Mesodermal cell (in vitro differentiated cells): ENCODE measurements at regions not wholly inside any gene's neighbourhood (a gene's known extent, or its start where the extent isn't known, plus 50 kb on each side); places are given as distances from the start of the nearest gene placed in this dataset.

Experiments
- H3K27ac ChIP-seq: 2 replicates; pipeline ENCODE4 v1.7.0; 2013; ENCODE audit warnings: mild to moderate bottlenecking, low read depth, low read length, moderate library complexity; ENCODE audit not compliant: severe bottlenecking
- H3K36me3 ChIP-seq: 2 replicates; pipeline ENCODE4 v1.7.1; 2013; ENCODE audit warnings: mild to moderate bottlenecking, low read length, moderate library complexity; ENCODE audit not compliant: control insufficient read depth, insufficient read depth
- H3K4me1 ChIP-seq: one replicate; pipeline ENCODE4 v1.7.1; 2013; ENCODE audit warnings: mild to moderate bottlenecking, low read length; ENCODE audit not compliant: insufficient read depth, control insufficient read depth, poor library complexity, severe bottlenecking
- H3K4me3 ChIP-seq: 2 replicates; pipeline ENCODE4 v1.7.0; 2013; ENCODE audit warnings: low read length, control low read depth, mild to moderate bottlenecking; ENCODE audit not compliant: insufficient read depth, poor library complexity, severe bottlenecking; ENCODE audit errors: extremely low read depth
- H3K9me3 ChIP-seq: 2 replicates; pipeline ENCODE4 v1.7.1; 2013; ENCODE audit warnings: mild to moderate bottlenecking, low read length, moderate library complexity; ENCODE audit not compliant: control insufficient read depth
- WGBS, 2 experiments: methylation state at CpG; one replicate each; pipeline ENCODE4 v1.1.5; 2013; ENCODE audit warnings: missing lambda C conversion rate in 2 of 2; ENCODE audit not compliant: insufficient coverage in 2 of 2; 5-methylcytosine and 5-hydroxymethylcytosine counted together

DNA sequence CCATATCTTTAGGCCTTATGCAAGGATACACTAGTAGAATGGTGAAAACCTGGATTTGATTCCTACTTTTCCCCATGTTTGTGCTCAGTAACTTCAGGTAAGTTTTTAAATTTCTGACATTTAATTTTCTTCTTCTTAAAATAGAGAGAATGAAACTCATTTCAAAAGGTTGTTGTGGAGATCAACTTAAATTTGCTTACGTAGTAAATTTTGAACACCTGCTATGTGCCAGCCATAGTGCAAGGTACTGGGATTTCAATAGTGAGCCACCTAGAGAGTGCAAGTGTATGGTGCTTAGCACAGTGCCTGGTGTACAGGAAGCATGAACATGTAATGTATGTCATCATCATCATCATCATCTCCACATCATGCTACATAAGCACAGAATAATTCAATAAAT is 73.6 kb upstream of the SMIM36 start:
- Histone ChIP-seq H3K9me3 (no peaks in the 10 kb centered on the region), H3K4me1 (peaks cover 2% of the 10 kb centered on the region), H3K27ac (no peak overlapping the region), H3K36me3 (no peaks in the 10 kb centered on the region), H3K4me3 (no peak overlapping the region)
- 100% methylated on average over 1 of the region's 1 CpG for WGBS, 2 experiments

DNA sequence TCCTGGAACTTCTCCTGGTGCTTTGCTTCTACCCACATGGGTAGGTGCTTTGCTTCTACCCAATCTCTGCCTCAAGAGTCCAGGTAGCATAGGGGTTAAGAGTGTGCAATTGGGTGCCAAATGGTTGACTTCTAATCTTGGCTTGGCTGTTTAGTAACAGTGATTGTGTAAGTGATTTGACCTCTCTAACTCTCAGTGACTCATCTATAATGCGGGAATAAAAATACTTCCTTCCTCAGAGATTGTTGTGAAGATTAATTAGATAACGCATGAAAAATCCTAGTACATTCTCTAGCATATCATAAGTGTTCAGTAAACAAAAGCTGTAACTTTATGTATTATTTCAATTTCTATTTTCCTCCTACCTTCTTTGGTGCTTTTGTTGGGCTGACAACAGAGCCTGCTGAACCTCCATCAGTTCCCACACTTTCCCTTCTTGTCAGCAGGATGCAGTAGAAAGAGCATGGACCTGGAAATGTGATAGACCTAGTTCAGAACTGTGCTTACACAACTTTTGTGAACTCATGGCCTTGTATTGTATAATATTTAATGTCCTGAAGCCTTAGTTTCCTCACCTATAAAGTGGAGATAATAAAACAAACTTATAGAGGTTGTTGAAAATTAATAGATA is 72.9 kb upstream of the SMIM36 start:
- H3K36me3 ChIP-seq: no peaks in the 10 kb centered on the region
- H3K4me3 ChIP-seq: no peak overlapping the region
- no peaks in the 10 kb centered on the region for H3K9me3 ChIP-seq
- H3K4me1 ChIP-seq: peaks cover 2% of the 10 kb centered on the region
- no peak overlapping the region for H3K27ac ChIP-seq
- no CpG with 5 or more reads among the region's 2 CpGs for WGBS, 2 experiments

DNA sequence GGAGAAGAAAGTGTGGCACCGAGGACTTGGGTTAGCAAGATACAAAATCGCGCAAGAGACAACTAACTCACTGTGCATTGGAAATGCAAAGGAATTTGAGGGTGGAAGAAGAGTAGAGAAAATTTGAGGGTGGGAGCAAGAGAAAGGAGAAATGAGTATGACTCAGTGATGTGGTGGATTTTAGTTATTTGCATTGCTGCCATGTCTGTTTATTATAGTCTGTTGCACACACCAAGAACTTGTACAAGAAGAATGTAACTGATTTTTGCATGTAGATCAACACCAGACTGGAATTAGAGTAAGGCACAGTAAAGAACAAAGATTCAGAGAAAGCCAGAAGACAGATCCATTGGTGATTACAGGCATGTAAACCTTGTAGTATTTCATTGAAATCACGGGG is 71.6 kb upstream of the SMIM36 start:
- Histone ChIP-seq H3K36me3 (no peaks in the 10 kb centered on the region), H3K27ac (no peak overlapping the region), H3K4me1 (peaks cover 2% of the 10 kb centered on the region), H3K9me3 (no peaks in the 10 kb centered on the region), H3K4me3 (no peak overlapping the region)
- WGBS, 2 experiments: 86 to 97% methylated on average over 3 of the region's 4 CpGs

DNA sequence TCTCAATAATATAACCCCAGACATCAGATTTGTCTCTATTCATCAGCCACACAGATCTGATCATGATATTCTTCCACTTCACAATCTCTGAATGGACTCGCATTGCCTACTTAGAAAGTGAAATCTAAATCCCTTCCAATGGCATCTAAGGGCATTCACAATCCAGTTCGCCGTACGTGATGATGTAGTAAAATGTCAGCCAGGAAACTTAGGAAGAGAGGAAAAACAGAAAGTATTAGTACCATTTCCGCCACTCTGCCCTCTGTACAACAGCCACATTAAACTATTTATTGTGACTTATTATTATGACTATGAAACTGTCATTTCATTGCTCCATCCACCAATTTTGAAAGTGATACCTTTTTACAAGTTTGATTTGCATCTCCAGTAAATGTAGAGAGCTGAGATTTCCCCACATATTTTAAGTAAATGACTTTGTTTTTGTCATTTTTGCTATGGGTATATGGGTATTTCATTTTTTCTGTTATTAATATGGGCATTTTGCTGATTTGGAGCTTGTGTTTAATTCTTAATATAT is 69.4 kb upstream of the SMIM36 start:
- no peak overlapping the region for H3K27ac ChIP-seq
- 100% methylated on average over 1 of the region's 5 CpGs; no CpG with 5 or more reads in 1 of the 2 experiments for WGBS, 2 experiments
- no peak overlapping the region for H3K4me3 ChIP-seq
- H3K9me3 ChIP-seq: no peaks in the 10 kb centered on the region
- peaks cover 11% of the 10 kb centered on the region for H3K4me1 ChIP-seq
- H3K36me3 ChIP-seq: no peaks in the 10 kb centered on the region

DNA sequence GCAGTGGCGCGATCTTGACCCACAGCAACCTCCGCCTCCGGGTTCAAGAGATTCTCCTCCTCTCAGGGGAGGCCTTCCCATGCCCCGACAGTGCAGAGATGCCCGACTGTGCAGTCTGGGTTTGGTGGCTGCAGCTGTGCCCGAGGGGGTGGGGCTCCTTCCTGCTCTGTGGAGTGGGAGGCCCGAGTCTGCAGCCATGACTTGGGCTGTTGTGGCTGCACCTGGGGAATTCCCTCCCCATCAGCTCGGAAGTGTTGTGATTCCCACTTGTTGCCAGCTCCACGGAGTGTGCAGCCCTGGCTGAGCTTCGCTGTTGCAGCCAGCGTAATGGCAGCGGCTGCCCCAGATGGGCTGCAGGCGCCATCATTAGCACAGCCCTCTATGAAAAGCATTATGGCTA is 66.4 kb upstream of the SMIM36 start:
- Histone ChIP-seq H3K36me3 (no peaks in the 10 kb centered on the region), H3K4me3 (no peak overlapping the region), H3K4me1 (peaks cover 11% of the 10 kb centered on the region), H3K27ac (no peak overlapping the region), H3K9me3 (no peaks in the 10 kb centered on the region)
- WGBS, 2 experiments: 87 to 96% methylated on average over 10 to 11 of the region's 14 CpGs

DNA sequence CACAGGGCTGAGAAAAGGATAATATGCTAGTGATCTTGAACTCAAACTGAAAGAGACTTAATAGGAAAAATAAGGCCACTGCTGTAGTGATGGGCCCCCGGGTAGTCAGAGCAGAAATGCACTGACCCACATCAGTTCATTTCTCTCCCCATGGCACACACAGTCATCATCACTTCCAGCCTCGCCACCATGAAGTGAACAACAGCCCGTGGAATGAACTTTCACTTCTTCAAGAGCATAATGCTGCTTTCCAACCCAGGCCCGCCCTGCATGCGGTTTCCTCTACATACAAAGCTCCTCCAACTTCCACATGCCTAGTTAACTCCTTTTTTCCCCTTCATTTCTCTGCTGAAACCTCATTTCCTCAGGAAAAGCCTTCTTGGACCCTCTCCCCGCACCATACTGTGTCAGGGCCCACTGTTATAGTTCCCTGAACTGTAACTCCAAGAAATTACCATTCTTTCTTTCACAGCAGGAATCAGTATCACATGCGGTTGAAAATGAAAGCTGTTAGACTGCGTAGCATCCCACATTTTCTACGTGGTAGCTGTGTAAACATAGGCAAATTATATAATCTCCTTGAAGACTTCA is 65.8 kb upstream of the SMIM36 start:
- Histone ChIP-seq H3K9me3 (no peaks in the 10 kb centered on the region), H3K36me3 (no peaks in the 10 kb centered on the region), H3K4me1 (peaks cover 9% of the 10 kb centered on the region), H3K4me3 (no peak overlapping the region), H3K27ac (no peak overlapping the region)
- WGBS, 2 experiments: 93 to 94% methylated on average over 5 to 6 of the region's 9 CpGs

DNA sequence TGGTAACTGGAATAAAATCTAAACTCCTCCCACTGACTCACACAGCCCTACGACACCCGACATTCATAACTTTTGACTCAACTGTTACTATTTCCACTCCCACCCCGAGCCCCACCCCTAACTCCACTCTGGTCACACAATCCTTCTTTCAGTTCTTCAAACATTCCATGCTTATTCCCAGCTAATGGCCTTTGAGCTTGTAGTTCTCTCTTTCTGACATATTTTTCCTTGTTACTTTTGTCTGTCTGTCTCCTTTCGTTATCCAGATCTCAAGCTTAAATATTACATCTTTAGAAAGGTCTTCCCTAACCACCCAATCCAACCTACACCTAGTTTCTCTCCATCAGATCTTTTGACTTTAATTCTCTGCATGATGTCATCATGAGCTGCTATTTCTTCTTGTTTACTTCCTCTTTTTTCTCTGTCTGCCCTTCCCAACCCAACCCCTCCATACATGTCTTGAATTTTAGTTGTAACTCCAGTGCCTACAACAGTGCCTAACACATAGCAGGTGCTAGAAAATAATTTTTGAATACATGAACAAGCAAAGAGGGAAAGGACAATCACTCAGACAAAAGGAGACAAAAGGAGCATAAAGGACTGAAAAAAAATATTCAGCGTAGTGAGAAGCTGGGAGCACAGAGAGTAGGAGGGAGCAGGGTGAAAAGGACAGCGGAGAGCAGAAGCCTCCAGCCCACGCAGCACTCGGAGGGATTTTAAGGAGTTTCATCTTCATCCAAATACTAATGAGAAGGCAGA is 65.2 kb upstream of the SMIM36 start:
- no peaks in the 10 kb centered on the region for H3K36me3 ChIP-seq
- peaks cover 9% of the 10 kb centered on the region for H3K4me1 ChIP-seq
- no peak overlapping the region for H3K4me3 ChIP-seq
- H3K9me3 ChIP-seq: no peaks in the 10 kb centered on the region
- 69 to 81% methylated on average over 5 to 6 of the region's 8 CpGs for WGBS, 2 experiments
- H3K27ac ChIP-seq: peak overlapping the region; percentile 67

DNA sequence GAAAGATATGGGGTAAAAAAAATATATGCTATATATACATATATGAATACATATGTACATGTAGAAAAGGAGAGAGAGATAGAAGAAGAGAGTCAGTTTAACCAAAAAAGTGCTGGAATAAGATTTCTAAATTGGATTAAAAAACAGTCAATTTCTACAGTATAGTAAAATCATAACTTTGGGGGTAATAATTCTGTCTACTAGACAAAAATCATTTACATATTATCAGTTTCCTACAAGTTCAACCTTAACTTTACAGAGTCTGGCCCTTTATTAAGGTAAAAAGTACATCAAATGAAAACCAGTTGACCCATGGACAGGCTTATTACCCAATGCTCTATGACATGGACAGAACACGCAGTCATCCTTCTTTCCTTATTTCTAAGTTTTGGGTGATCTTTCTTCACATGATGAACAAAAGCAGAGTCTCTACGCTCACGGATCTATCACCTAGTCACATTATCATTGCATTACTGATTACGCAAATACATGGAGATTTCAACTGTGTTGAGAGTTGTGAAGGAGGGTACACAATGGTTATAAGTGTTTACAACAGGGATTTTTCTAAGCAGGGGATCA is 63.9 kb upstream of the SMIM36 start:
- H3K36me3 ChIP-seq: no peaks in the 10 kb centered on the region
- 92 to 100% methylated on average over 1 to 2 of the region's 4 CpGs for WGBS, 2 experiments
- peaks cover 9% of the 10 kb centered on the region for H3K4me1 ChIP-seq
- no peak overlapping the region for H3K27ac ChIP-seq
- no peak overlapping the region for H3K4me3 ChIP-seq
- no peaks in the 10 kb centered on the region for H3K9me3 ChIP-seq

DNA sequence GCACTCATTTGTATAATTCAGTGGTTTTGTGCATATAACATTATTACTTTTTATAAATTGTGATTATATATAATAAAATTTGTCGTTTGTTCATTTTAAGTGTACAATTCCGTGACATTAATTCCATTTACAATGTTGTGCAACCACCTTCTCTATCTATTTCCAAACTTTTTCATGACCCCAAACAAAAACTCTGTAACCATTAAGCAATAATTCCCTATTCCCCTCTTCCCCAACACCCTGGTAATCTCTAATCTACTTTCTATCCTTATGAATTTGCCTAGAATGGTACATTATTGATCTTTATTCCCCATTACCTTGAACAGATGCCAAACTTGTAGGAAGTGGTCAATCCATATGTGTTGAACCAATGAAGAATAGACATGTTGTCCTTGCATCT is 61.3 kb upstream of the SMIM36 start:
- no peaks in the 10 kb centered on the region for H3K9me3 ChIP-seq
- peaks cover 9% of the 10 kb centered on the region for H3K4me1 ChIP-seq
- WGBS, 2 experiments: 100% methylated on average over 1 of the region's 2 CpGs
- H3K27ac ChIP-seq: no peak overlapping the region
- H3K4me3 ChIP-seq: no peak overlapping the region
- no peaks in the 10 kb centered on the region for H3K36me3 ChIP-seq

DNA sequence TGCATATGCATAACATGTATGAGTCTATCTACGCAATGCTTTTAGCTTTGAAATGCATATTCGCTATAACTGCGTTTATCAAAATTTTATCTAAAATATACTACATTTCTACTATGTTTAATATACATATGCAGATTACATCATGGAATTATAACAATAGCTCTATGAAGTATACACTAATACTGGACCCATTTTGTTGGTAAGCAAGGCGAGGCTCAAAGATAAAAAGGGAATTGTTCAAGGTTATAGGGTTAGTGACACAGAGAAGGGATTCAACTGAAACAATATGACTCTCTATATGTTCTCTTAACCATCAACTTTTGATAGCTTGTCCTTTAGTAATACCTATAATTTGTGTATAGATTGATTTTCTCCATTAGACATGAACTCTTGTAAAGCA is 60.9 kb upstream of the SMIM36 start:
- no peaks in the 10 kb centered on the region for H3K36me3 ChIP-seq
- H3K4me1 ChIP-seq: peaks cover 9% of the 10 kb centered on the region
- no peak overlapping the region for H3K27ac ChIP-seq
- WGBS, 2 experiments: 100% methylated on average over 1 of the region's 4 CpGs; no CpG with 5 or more reads in 1 of the 2 experiments
- no peaks in the 10 kb centered on the region for H3K9me3 ChIP-seq
- H3K4me3 ChIP-seq: no peak overlapping the region
